Stimulated activated CD8-positive, alpha-beta memory T cell treated with anti-CD3 and anti-CD28 coated beads, Interleukin-15, amount 100 ng/mL, for 1 hour (primary cell): ENCODE measurements at regions not wholly inside any gene's neighbourhood (a gene's known extent, or its start where the extent isn't known, plus 50 kb on each side); places are given as distances from the start of the nearest gene placed in this dataset.

Source experiments
- DNase-seq: peaks from one replicate; pipeline ENCODE4 v3.0.0-alpha.2; 2020; ENCODE audit warnings: low read depth

DNA sequence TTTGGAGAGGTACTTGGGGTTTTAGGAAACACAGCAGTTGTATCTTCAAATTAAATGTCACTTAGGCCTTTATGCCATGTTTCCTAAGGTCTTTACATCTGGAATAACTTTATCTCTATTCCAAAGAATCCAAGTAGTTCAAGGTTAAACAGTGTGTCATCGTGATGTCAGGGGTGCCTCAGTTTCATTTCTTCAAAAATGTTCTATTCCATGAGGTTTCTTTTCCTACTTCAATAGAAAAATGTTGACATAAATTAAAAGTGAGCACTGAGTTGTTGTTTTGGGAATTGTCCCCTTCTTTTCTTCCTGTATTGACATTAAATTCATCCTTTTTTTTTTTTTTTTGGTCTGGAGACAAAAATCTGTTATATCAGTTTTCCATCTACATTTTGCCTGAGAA is 160.6 kb upstream of the C21orf91 start:
- no peak for DNase-seq

DNA sequence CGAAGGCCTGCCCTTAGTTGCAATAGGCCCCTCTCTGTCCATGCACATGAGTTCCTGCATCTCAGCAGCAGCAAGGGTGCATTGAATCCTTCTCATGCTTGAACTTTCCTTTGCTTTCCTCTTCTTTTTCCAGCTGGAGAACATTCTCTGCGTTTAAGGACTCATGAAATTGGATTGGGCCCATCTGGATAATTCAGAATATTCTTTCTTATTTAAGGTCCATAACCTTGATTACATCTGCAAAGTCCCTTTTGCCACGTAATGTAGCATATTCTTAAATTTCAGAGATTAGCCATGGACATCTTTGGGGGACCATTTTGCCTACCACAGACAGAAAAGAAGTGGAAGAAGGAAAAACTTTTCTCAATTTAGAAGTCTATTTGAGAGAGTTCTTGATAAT is 159.7 kb upstream of the C21orf91 start:
- DNase-seq, result no peak

DNA sequence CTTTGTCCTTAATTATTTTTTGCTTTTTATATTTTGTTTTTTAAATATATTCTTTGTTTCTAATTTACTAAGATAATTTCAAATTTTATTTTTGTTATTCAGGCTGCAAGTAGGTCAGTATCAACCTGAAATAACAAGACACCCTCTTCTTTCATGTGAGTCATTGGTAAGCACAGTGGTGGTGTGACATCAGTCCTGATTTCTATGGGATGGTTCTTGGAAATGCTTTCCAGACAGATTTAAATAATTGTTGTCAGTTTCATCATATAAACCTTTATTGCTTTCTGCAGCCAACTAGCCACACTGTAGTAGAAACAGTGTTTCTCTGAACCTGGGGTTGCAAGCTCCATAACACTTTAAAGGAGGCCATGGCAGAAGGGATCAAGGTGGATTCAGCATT is 157.5 kb upstream of the C21orf91 start:
- DNase-seq, result no peak

DNA sequence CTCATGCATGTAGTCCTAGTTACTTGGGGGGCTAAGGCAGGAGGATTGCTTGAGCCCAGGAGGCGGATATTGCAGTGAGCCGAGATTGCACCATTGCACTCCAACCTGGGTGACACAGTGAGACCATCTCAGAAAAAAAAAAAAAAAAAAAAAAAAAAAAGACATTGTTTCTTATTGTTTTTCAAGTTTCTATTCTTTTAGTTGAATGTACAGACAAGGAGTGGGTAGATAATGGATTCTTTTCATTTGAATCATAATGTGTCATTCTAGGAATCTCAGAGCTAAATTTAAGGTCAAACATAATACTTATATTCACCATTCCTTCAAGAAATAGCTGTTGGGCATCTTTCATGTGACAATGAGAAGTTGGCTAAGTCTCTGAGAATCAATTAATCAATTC is 157.0 kb upstream of the C21orf91 start:
- DNase-seq, result no peak

DNA sequence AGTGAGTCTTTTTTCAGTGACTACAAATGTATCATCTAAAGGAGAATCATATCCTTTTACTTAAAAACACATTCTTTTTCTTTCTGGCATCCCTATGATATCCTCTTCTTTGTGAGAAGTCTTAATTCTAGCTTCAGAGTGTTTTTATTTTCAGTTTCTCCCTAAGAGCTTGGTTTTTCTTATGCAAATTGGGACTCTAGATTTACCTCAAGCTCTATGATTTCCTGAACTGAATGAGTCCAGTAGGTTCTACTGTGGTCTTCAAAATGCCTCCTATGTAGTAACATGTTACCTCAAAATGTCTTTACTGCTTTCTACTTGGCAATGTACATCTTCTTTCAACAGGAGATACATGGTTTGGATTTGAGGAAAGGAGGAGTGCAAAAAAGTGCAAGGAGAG is 148.2 kb upstream of the C21orf91 start:
- no peak for DNase-seq

DNA sequence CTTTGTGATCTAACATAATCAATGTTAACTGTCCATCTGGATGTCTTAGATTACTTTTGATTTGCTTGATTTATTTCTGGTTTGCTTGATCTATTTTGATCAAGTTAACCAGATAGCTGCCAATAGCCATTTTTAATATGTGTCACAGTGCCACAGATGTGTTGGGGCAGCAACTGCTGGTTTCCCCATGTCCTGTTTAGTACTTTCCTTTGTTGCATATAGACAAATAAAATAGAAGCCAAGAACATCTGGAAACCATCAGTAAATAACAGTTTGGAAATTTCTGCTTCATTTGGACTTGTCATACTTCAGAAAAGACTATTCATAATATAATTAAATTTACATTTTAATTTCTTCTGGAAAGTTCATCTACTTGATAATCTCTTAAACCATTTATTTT is 145.6 kb upstream of the C21orf91 start:
- no peak for DNase-seq

DNA sequence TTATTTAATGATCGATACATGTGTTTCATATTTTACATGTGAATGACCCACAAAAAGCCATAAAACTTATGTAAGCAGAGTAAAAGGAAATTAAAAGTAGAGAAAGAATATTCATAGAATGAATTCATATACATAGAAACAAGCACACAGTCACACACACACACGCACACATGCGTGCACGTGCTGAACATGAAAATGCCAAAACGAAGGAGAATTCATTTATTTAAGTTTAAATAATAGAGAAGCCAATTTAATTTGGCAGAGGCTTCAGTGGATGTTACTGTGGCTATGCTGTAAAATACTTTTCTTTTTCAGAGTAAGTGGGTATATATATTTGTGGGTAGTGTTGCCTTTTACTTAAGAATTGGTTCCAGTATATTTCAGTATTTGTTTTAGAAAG is 145.0 kb upstream of the C21orf91 start:
- DNase-seq, result no peak

DNA sequence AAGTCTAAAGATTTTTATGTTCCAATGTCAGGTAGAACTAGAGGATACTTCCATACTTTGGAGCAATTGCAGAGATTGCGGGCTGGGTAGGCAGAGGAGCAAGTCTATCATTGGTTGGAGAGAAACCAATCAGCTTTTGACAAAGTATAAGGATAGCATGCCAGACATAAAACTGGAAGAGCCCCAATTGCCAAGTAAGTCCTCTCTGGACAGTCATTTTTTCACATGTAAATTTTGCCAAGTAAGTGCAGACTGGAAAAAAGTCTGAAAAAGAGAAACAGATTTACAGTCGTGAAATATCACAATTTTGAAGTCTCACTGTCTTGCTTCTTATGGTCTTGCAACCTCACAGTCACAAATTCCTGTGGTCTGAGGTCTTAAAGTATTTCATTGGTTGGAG is 131.4 kb upstream of the C21orf91 start:
- DNase-seq, result no peak

DNA sequence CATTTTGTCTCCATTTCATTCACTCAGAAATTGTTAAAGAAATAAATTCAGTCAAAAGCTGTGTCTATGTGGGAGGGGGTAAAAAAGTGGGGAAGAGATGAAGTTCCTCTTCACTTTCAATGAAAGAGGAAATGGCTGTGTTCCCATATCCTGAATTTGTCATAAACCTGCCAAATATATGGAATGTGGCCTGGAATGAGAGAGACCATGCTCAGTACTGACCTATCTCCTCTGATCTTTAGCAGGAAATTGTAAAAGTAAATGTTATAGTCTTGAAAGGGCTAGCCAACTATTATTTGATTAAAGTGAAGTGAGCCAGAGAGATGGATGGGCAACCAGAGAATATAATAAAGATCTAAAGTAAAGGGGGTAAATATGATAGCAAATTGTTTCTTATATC is 130.3 kb upstream of the C21orf91 start:
- no peak for DNase-seq

DNA sequence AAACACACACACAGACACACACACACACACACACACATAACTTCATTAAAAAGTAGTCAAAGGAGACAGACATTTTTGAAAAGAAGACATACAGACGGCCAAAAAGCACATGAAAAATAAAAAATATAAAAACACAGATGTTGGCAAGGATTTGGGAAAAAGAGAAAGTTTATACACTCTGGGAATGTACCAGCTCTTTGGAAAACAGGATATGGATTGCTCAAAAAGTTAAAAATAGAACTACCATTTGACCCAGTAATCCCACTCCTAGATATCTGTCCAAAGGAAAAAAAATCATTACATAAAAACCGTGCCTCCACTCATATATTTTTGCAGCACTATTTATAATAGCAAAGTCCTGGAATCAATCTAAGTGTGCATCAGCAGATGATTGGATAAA is 128.4 kb upstream of the C21orf91 start:
- DNase-seq, result no peak

DNA sequence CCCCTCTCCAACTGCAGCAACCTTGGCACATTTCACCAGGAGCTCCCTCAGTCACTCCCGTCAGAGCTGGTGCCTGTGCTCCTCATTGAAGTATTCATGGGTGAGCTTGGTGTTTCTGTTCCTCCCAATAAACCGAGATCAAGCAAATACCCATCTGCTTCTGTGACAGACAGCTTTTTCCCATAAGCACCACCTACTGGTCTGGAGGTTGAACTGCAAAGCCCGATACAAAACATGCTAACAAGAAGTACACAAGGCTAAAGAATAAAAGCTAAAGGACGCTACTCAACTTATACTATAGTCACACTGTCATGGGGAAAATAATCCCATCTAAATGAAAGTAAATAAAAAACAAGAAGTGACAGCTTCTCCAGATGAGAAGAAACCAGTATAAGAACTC is 111.9 kb upstream of the C21orf91 start:
- DNase-seq, result no peak

DNA sequence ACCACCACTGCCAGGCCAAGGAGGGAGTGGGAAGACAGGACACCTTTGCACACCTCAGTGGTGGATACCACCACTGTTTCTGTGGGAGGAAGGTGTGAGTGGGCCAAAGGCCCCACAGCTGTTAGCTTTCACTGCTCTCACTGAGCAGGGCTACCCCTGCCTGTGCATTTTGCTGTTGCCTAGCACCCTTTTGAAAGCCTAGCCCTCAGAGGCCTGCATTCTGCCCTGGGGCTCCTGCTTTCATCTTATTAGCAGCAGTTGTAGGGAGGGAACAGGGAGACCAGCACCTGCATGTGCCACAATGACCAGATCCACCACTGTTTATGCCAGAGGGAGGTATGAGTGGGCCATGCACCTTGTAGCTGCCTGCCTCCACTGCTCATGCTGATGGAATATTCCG is 110.9 kb upstream of the C21orf91 start:
- no peak for DNase-seq

DNA sequence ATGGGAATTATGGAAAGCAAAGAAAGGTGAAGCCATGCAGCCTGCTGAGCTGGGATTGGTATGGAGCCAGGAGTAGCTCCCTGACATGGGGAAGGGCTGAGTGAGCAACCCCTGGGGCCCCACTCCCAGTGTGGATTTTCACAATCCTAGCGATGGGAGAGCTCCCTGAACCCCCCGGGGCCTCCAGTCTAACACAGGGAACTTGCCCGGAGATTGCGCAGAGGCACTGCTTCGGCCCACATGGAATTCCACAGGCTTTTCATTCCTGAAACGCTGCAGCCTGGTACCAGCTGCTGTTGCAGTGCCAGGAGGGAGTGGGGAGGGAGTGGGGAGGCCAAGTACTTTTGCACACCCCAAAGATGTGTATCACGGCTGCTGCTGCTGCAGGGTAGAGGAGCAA is 110.4 kb upstream of the C21orf91 start:
- no peak for DNase-seq

DNA sequence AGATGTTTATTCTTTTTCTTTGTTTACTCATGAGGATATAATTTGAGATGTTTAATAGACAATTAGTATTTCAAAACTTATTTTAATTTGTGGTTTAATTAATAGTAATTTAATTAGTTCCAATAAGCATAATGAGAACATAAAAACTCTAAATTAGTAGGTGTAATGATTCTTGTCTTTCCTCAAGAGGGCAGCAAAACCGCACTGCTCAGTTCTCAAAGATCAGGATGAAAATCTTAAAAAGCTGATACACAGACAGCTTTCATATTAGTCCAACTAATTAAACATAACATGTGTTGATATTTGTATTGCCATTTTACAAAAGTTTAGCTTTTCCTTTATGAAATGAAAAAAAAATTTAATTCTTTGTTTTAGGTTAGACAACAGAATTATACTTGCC is 106.7 kb upstream of the C21orf91 start:
- no peak for DNase-seq

DNA sequence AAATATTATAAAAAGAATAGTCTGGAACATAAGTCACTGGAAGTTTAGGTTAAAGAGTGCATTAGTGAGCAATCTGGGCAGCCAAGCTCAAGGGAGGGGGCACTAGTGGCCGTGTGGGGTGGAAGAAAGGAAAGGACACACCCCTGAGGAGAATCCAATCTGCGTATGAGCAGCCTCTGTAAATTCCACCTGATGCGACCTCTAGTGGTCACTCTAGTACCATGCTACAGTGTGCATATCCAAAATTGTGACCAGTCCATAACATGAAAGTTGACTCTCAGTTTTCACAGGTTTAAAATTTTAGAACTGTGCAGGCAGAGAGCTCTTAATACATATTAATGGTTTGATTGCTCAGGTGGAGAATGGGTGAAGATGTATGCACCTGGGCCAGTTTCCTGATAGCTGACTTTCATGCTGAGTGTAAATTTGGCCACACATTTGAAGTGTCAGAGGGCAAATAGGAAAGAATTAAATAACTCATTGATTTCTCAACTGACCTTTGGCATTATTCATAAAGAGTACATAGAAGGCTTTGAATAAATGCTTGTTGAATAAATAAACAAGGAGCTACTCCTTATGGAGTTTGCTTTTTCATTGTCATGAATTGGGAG is 105.9 kb upstream of the C21orf91 start:
- DNase-seq, result peak; percentile 7

DNA sequence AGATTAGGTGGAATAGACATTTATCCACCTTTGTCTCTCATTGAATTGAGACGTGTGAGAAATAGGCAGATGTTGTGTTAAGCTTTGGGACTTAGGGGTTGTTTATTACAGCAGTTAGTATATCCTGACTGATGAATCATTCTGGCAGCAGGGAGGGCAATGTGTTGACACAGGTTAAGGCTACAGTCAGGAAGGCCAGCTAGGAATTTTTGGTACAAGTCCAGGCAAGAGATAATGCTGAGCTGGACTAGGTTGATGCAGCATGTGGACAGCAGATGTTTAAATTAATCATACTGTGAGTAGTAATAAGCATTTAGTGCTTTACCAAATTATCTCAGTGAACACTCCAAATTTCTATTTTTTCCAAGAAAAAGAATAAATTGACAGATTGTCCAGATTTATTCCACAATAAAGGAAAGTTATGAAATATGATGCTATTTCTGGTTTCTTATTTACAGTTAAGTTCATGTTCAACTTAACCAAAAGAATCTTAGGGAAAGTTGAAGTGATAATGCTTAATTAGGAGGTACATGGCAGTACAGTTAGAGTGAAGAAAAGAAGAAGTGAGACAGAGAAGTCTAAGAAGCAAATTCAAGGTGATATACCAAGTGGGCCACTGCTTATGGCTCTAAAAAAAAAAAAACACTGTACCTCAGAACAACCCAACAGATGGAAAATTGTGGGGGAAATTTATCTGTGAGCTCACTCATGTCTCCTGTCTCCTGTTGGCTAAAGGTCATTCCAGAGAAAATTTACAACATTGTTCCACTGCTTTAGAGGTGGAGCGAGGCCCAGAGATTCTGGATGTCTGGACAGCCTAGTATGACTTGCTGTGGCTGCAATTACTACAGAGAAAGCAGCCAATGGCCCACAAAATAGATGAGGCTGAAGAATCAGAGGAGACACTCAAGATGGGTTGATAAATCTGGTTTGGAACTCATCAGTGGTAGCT is 102.7 kb upstream of the C21orf91 start:
- no peak for DNase-seq

DNA sequence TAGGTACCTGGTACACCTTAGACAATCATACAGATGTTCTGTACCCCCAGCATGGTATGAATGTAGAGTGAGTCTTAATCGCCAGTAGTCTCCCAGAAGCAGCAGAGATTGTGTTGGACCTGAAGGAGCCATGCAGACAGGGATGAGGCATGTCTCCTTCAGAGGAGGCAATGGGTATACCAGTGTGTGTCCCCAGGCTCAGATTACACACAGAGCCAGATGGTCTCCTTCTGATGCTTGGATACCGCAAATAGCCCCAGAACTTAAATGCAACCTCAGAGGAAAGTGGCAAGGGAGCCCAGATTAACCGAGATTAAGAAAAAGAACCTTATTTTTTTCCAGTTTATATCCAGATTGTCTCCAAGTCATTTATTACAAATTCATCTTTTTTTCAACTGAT is 96.8 kb upstream of the C21orf91 start:
- DNase-seq, result no peak

DNA sequence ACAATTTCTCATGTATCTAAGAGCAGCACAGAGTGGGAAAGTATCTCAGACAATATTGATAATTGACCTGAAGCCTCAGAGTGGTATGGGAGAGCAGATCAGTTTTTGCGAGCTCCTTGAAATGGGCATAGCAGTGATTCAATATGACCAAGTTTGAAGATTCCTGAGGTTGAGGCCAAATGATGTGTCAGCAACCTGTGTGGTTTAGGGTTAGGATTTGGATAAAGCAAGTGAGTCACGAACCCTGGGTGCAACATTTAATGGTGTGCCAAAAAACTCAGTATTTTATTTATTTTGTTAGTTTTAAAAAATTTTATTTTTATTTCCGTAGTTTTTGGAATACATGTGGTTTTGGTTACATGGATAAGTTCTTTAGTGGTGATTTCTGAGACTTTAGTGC is 92.5 kb upstream of the C21orf91 start:
- DNase-seq, result no peak

DNA sequence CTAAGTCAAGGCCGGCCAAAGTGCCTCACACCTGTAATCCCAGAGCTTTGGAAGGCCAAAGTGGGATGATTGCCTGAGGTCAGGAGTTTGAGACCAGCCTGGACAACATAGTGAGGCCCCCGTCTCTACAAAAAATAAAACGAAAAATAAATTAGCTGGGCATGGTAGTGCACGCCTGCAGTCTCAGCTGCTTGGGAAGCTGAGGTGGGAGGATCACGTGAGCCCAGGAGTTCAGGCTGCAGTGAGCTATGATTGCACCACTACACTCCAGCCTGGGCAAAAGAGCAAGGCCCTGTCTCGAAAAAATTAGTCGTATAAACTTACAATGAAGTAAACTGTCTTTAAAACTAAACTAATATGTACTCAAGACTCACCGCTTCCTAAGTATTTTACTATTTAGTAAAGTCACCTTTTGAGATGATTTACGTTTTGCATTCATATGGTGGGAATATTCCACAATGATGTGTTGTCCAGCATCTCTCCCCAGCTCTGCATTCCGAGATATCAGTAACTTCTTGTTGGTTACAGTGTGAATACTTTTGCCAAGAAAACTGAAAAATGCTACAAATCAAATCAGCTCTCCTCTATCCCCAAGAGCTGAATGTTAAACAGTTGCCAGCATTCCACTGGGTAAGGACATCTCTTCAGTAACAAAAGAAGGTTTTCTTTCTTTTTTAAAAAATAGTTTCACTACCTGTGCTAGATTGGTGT is 84.9 kb upstream of the C21orf91 start:
- DNase-seq, result no peak

DNA sequence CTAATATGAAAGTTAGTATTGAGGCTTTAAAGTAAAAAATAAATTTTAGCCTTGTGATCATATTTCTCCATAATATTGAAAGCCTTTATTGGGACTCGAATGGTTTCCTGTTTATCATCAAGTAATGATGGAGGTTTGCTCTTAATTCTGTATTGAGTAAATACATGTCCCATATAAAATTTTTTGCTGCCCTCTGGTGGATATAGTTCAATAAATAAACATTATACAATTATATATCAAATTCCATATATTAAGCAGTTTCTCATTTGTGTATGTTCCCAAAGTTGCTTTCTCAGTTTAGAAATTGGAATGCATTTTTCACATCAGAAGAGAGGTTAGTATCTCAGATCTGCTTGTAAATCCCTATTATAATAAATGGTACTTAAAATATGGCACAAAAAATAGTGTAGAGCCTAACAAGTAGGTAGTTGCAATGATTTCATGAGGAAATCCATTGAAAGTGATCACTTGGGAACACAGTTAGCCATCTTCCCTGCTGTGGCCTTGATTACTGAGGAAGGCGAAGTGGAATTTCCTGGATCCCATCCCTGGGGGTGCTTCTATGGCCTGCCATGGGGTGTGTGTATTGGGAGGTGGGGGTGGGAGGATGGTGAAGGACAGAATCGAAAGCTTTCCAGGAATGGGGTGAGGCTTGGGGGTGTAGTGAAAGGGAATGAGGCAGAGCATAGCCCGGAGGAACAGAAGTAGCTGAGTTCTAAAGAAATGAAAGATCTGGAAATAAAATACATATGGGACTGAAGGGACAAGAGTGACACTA is 84.1 kb upstream of the C21orf91 start:
- no peak for DNase-seq

DNA sequence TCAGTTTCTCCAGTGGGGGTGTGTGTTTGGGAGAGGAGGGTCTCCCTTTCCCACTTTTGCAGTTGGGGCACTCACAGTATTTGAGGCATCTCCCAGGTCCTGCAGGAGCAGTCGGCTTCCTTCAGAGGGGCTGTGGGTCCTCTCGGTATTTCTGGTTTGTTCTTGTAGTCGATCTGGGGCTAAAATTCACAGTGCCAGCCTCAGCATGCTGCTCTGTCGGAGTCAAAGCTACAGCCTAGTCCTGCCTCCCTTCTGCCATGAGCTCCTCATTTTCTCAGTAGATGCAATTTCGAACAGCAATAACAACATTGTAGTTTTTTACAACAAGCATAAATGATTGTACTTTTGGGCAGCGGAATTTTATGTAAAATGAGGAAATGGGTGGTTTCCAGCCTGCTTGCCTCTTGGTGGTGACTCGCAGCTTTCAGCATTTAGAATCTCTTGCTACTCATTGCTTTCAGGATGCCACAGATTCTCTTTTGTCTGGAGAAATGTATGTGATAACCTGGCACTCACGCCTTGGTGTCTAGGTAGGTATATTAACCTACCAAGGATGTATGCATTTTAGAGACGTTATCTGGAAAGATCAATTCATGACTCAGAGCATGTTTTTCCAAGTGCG is 82.4 kb upstream of the C21orf91 start:
- DNase-seq, result no peak

DNA sequence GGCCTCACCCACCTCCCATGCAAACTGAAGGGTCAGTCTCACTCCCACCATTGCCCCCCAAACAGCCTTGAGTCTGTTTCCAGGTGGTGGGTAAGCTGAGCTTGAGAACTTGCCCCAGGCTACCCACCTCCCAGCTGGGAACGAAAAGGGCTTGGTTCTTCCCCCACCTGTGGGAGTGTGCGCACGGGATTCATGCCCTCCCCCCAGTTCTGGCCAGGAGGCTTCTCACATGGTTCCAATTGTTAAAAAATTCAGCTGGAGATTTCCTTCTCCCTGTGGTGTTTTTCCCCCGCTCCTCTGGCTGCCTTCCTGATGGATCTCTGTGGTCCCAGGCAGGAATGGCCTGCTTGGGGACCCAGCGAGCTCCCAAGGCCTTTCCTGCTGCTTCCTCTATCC is 81.8 kb upstream of the C21orf91 start:
- DNase-seq, result no peak
